ENCODE measurements at regions not wholly inside any gene's neighbourhood (a gene's known extent, or its start where the extent isn't known, plus 50 kb on each side); places are given as distances from the start of the nearest gene placed in this dataset.

- no peak for DNase-seq (ENCODE audit: low spot score)
These were observed 209.4 kb upstream of the LRFN2 start for GRCh38 chr6:40796260-40797221.

GRCh38 chr6:40794586-40794985 lies 207.4 kb upstream of the LRFN2 start:
- no peak for DNase-seq (ENCODE audit: low spot score)

- DNase-seq (ENCODE audit: low spot score): no peak
These were observed 205.0 kb upstream of the LRFN2 start for GRCh38 chr6:40792183-40792582.

- no peak for DNase-seq (ENCODE audit: low spot score)
These were observed 203.8 kb upstream of the LRFN2 start for GRCh38 chr6:40791004-40791403.

- no peak for DNase-seq (ENCODE audit: low spot score)
These were observed 201.8 kb upstream of the LRFN2 start for GRCh38 chr6:40788661-40789655.

GRCh38 chr6:40782355-40782754 lies 195.2 kb upstream of the LRFN2 start:
- no peak for DNase-seq (ENCODE audit: low spot score)

GRCh38 chr6:40780637-40781036 lies 193.5 kb upstream of the LRFN2 start:
- no peak for DNase-seq (ENCODE audit: low spot score)

GRCh38 chr6:40779409-40779808 lies 192.2 kb upstream of the LRFN2 start:
- DNase-seq (ENCODE audit: low spot score): no peak

- no peak for DNase-seq (ENCODE audit: low spot score)
These were observed 191.8 kb upstream of the LRFN2 start for GRCh38 chr6:40778918-40779317.

- DNase-seq (ENCODE audit: low spot score): no peak
These were observed 191.0 kb upstream of the LRFN2 start for GRCh38 chr6:40778196-40778595.

GRCh38 chr6:40774932-40775331 lies 187.8 kb upstream of the LRFN2 start:
- no peak for DNase-seq (ENCODE audit: low spot score)

- no peak for DNase-seq (ENCODE audit: low spot score)
These were observed 183.6 kb upstream of the LRFN2 start for GRCh38 chr6:40770794-40771193.

- no peak for DNase-seq (ENCODE audit: low spot score)
These were observed 177.6 kb upstream of the LRFN2 start for GRCh38 chr6:40764726-40765125.

GRCh38 chr6:40762981-40763380 lies 175.8 kb upstream of the LRFN2 start:
- DNase-seq (ENCODE audit: low spot score): no peak

- DNase-seq (ENCODE audit: low spot score): no peak
These were observed 173.7 kb upstream of the LRFN2 start for GRCh38 chr6:40760887-40761286.

- no peak for DNase-seq (ENCODE audit: low spot score)
These were observed 172.7 kb upstream of the LRFN2 start for GRCh38 chr6:40759838-40760237.

GRCh38 chr6:40759264-40759663 lies 172.1 kb upstream of the LRFN2 start:
- no peak for DNase-seq (ENCODE audit: low spot score)

GRCh38 chr6:40755749-40756452 lies 168.7 kb upstream of the LRFN2 start:
- no peak for DNase-seq (ENCODE audit: low spot score)

GRCh38 chr6:40755046-40755681 lies 168.0 kb upstream of the LRFN2 start:
- no peak for DNase-seq (ENCODE audit: low spot score)

- DNase-seq (ENCODE audit: low spot score): no peak
These were observed 167.4 kb upstream of the LRFN2 start for GRCh38 chr6:40754461-40755045.

Measured in ecto neural progenitor cell (in vitro differentiated cells).